HepG2 (cell line): ENCODE measurements at regions not wholly inside any gene's neighbourhood (a gene's known extent, or its start where the extent isn't known, plus 50 kb on each side); places are given as distances from the start of the nearest gene placed in this dataset.

ENCODE experiments used
- HDAC1 ChIP-seq: sonication (generic); formaldehyde crosslinking; IDR thresholded peaks from 2 replicates; pipeline ENCODE4 v1.5.1; 2020; ENCODE audit warnings: mild to moderate bottlenecking, missing genetic modification reagents
- KDM2A ChIP-seq: sonication (generic); formaldehyde crosslinking; IDR thresholded peaks from 2 replicates; pipeline ENCODE4 v1.4.0; 2020; ENCODE audit warnings: low read depth, missing genetic modification reagents, borderline replicate concordance
- MLLT10 ChIP-seq: sonication (generic); formaldehyde crosslinking; IDR thresholded peaks from 2 replicates; pipeline ENCODE4 v1.4.0; 2020; ENCODE audit warnings: missing genetic modification reagents
- NCOA5 ChIP-seq: sonication (generic); formaldehyde crosslinking; IDR thresholded peaks from 2 replicates; pipeline ENCODE4 v1.4.0; 2020; ENCODE audit warnings: missing genetic modification reagents
- NR2C2 ChIP-seq: sonication (generic); formaldehyde crosslinking; IDR thresholded peaks from 2 replicates; pipeline ENCODE4 v1.4.0; 2020; ENCODE audit warnings: missing genetic modification reagents, mild to moderate bottlenecking, moderate library complexity, borderline replicate concordance
- PHF21A ChIP-seq: sonication (generic); formaldehyde crosslinking; IDR thresholded peaks from 2 replicates; pipeline ENCODE4 v1.5.0; 2020; ENCODE audit warnings: mild to moderate bottlenecking, missing genetic modification reagents
- SATB2 ChIP-seq: sonication (generic); formaldehyde crosslinking; IDR thresholded peaks from 2 replicates; pipeline ENCODE4 v1.5.0; 2020; ENCODE audit warnings: missing genetic modification reagents
- ZNF10 ChIP-seq: sonication (generic); formaldehyde crosslinking; IDR thresholded peaks from 2 replicates; pipeline ENCODE4 v1.4.0; 2020; ENCODE audit warnings: mild to moderate bottlenecking, low read depth, missing genetic modification reagents, borderline replicate concordance
- ZNF12 ChIP-seq: sonication (generic); formaldehyde crosslinking; IDR thresholded peaks from 2 replicates; pipeline ENCODE4 v1.5.0; 2020; ENCODE audit warnings: missing genetic modification reagents
- ZNF260 ChIP-seq: sonication (generic); formaldehyde crosslinking; IDR thresholded peaks from 2 replicates; pipeline ENCODE4 v1.4.0; 2020; ENCODE audit warnings: missing genetic modification reagents, low read depth, mild to moderate bottlenecking, borderline replicate concordance
- ZNF362 ChIP-seq: sonication (generic); formaldehyde crosslinking; IDR thresholded peaks from 2 replicates; pipeline ENCODE4 v1.4.0; 2020; ENCODE audit warnings: missing genetic modification reagents, mild to moderate bottlenecking, borderline replicate concordance
- TF ChIP-seq, protein P1 (sequence below): sonication (generic); formaldehyde crosslinking; IDR thresholded peaks from 2 replicates; pipeline ENCODE4 v1.5.0; 2020; ENCODE audit warnings: mild to moderate bottlenecking, missing genetic modification reagents, borderline replicate concordance
- TF ChIP-seq, protein P2 (sequence below): IDR thresholded peaks from 2 replicates; pipeline ENCODE4 v1.6.1; 2016; ENCODE audit warnings: missing biosample characterization, missing genetic modification reagents, low read depth
- TF ChIP-seq, protein P3 (sequence below): sonication (generic); formaldehyde crosslinking; IDR thresholded peaks from 2 replicates; pipeline ENCODE4 v1.4.0; 2020; ENCODE audit warnings: missing genetic modification reagents
- TF ChIP-seq, protein P4 (sequence below): sonication (generic); formaldehyde crosslinking; IDR thresholded peaks from 2 replicates; pipeline ENCODE4 v1.5.0; 2020; ENCODE audit warnings: missing genetic modification reagents

GRCh38 chr5:74500110-74500917, 140.2 kb downstream of the ENC1 start (continued):
- TF ChIP-seq, protein P1, sequence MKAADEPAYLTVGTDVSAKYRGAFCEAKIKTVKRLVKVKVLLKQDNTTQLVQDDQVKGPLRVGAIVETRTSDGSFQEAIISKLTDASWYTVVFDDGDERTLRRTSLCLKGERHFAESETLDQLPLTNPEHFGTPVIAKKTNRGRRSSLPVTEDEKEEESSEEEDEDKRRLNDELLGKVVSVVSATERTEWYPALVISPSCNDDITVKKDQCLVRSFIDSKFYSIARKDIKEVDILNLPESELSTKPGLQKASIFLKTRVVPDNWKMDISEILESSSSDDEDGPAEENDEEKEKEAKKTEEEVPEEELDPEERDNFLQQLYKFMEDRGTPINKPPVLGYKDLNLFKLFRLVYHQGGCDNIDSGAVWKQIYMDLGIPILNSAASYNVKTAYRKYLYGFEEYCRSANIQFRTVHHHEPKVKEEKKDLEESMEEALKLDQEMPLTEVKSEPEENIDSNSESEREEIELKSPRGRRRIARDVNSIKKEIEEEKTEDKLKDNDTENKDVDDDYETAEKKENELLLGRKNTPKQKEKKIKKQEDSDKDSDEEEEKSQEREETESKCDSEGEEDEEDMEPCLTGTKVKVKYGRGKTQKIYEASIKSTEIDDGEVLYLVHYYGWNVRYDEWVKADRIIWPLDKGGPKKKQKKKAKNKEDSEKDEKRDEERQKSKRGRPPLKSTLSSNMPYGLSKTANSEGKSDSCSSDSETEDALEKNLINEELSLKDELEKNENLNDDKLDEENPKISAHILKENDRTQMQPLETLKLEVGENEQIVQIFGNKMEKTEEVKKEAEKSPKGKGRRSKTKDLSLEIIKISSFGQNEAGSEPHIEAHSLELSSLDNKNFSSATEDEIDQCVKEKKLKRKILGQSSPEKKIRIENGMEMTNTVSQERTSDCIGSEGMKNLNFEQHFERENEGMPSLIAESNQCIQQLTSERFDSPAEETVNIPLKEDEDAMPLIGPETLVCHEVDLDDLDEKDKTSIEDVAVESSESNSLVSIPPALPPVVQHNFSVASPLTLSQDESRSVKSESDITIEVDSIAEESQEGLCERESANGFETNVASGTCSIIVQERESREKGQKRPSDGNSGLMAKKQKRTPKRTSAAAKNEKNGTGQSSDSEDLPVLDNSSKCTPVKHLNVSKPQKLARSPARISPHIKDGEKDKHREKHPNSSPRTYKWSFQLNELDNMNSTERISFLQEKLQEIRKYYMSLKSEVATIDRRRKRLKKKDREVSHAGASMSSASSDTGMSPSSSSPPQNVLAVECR (CRISPR knock-in tag), result peak; percentile 59; the same call in 1 of the 2 replicates
- TF ChIP-seq ZNF12 (CRISPR knock-in tag), result peak; percentile 55; the same call in 1 of the 2 replicates
- TF ChIP-seq, protein P2, sequence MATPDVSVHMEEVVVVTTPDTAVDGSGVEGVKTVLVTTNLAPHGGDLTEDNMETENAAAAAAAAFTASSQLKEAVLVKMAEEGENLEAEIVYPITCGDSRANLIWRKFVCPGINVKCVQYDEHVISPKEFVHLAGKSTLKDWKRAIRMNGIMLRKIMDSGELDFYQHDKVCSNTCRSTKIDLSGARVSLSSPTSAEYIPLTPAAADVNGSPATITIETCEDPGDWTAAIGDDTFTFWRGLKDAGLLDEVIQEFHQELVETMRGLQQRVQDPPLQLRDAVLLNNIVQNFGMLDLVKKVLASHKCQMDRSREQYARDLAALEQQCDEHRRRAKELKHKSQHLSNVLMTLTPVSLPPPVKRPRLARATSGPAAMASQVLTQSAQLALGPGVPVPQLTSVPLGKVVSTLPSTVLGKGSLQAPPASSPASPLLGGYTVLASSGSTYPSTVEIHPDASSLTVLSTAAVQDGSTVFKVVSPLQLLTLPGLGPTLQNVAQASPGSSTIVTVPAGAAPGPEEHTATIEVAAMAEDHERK (CRISPR knock-in tag), result no peak
- peak; percentile 91; the same call in 1 of the 2 replicates for TF ChIP-seq HDAC1 (CRISPR knock-in tag)
- no peak for TF ChIP-seq ZNF10 (CRISPR knock-in tag)
- TF ChIP-seq NR2C2 (CRISPR knock-in tag), result peak; percentile 77
- TF ChIP-seq ZNF260 (CRISPR knock-in tag), result no peak
- no peak for TF ChIP-seq NCOA5 (CRISPR knock-in tag)
- TF ChIP-seq, protein P3, sequence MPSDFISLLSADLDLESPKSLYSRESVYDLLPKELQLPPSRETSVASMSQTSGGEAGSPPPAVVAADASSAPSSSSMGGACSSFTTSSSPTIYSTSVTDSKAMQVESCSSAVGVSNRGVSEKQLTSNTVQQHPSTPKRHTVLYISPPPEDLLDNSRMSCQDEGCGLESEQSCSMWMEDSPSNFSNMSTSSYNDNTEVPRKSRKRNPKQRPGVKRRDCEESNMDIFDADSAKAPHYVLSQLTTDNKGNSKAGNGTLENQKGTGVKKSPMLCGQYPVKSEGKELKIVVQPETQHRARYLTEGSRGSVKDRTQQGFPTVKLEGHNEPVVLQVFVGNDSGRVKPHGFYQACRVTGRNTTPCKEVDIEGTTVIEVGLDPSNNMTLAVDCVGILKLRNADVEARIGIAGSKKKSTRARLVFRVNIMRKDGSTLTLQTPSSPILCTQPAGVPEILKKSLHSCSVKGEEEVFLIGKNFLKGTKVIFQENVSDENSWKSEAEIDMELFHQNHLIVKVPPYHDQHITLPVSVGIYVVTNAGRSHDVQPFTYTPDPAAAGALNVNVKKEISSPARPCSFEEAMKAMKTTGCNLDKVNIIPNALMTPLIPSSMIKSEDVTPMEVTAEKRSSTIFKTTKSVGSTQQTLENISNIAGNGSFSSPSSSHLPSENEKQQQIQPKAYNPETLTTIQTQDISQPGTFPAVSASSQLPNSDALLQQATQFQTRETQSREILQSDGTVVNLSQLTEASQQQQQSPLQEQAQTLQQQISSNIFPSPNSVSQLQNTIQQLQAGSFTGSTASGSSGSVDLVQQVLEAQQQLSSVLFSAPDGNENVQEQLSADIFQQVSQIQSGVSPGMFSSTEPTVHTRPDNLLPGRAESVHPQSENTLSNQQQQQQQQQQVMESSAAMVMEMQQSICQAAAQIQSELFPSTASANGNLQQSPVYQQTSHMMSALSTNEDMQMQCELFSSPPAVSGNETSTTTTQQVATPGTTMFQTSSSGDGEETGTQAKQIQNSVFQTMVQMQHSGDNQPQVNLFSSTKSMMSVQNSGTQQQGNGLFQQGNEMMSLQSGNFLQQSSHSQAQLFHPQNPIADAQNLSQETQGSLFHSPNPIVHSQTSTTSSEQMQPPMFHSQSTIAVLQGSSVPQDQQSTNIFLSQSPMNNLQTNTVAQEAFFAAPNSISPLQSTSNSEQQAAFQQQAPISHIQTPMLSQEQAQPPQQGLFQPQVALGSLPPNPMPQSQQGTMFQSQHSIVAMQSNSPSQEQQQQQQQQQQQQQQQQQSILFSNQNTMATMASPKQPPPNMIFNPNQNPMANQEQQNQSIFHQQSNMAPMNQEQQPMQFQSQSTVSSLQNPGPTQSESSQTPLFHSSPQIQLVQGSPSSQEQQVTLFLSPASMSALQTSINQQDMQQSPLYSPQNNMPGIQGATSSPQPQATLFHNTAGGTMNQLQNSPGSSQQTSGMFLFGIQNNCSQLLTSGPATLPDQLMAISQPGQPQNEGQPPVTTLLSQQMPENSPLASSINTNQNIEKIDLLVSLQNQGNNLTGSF (CRISPR knock-in tag), result no peak
- TF ChIP-seq ZNF362 (CRISPR knock-in tag), result peak; percentile 72
- TF ChIP-seq, protein P4, sequence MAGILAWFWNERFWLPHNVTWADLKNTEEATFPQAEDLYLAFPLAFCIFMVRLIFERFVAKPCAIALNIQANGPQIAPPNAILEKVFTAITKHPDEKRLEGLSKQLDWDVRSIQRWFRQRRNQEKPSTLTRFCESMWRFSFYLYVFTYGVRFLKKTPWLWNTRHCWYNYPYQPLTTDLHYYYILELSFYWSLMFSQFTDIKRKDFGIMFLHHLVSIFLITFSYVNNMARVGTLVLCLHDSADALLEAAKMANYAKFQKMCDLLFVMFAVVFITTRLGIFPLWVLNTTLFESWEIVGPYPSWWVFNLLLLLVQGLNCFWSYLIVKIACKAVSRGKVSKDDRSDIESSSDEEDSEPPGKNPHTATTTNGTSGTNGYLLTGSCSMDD (CRISPR knock-in tag), result no peak
- TF ChIP-seq KDM2A, result 0 out of 2 replicates have a peak, but pooled peaks have one; percentile 18
- TF ChIP-seq MLLT10 (CRISPR knock-in tag), result no peak
- TF ChIP-seq PHF21A (CRISPR knock-in tag), result peak; percentile 94
- TF ChIP-seq SATB2 (CRISPR knock-in tag), result no peak; the same call in 1 of the 2 replicates
